ENCODE measurements at regions not wholly inside any gene's neighbourhood (a gene's known extent, or its start where the extent isn't known, plus 50 kb on each side); places are given as distances from the start of the nearest gene placed in this dataset.
A peak's percentile ranks its signal among the peaks of the same experiment; 100 is the strongest.
"Not testable (repeated sequence)": the region's sequence is repeated elsewhere in the genome, so short reads cannot be mapped to it uniquely, and the experiment has no call there.

DNA sequence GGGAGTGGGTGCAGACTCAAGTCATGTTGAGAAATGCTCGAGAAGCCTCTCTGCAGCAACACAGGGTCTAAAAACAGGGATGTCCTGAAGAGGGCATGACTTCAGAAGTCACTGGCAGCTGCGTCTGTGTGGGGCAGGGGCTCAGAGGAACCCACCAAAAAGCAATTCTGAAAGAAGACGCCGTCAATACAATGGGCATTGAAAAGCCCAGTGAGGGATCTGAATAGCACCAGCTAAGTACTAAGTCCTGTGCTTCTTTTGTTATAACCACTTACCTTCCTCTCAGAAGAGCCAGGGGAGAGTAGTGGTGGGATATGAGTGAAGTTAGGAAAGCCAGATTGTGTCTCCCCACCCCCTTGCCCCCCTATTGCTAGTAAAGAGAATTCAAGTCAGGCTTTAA, 137.2 kb downstream of the INHBA start:
- Mint-ChIP-seq H3K4me1 (peaks cover 2% of the 10 kb centered on the region), H3K36me3 (no peaks in the 10 kb centered on the region), H3K4me3 (no peak overlapping the region), H3K27ac (no peak overlapping the region), H3K9me3 (no peaks in the 10 kb centered on the region), H3K27me3 (ENCODE audit: insufficient read depth, low read depth) (no peaks in the 10 kb centered on the region)
- Histone ChIP-seq H3K27me3 (peaks cover 12% of the 10 kb centered on the region), H3K79me2 (ENCODE audit: low read depth) (no peaks in the 10 kb centered on the region), H4K20me1 (ENCODE audit: low read depth) (no peaks in the 10 kb centered on the region), H3K4me2 (peak overlapping the region; percentile 63), H3K4me3 (no peak overlapping the region), H3K27ac (no peak overlapping the region), H3K9ac (no peak overlapping the region), H3K9me3 (ENCODE audit: low read depth) (no peaks in the 10 kb centered on the region), H3F3A (ENCODE audit: low read depth) (no peaks in the 10 kb centered on the region), H2AFZ (replicated peaks) (no peak overlapping the region), H3K4me1 (peaks cover 25% of the 10 kb centered on the region), H3K36me3 (no peaks in the 10 kb centered on the region)
- TF ChIP-seq EZH2 (IDR thresholded peaks at IDR 0.05): no peak
- peak; percentile 42 for TF ChIP-seq EZH2phosphoT487 (IDR thresholded peaks at IDR 0.05)
- no peak for TF ChIP-seq CTCF (IDR thresholded peaks at IDR 0.05)
- peak; percentile 76 for DNase-seq (ENCODE audit: low spot score)

DNA sequence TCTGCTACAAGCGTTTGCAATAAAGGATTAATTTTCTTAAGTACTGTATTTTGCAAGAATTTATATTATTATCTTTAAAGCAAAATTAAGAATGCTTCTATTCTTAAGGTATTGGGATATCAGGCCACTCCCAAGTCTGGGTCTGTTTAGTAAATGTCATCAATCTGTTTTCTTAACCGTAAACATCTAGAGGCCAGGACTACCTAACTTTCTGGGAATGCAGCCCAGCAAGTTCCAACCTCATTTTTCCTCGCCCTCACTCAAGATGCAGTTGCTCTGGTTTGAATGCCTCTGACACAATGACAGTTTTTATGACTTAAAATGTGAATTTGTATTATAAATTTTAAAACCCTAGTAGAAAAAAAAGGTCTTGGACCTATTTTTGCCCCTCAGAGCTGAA, 143.5 kb downstream of the INHBA start:
- H3K4me2 ChIP-seq: no peak overlapping the region
- H3K27me3 Mint-ChIP-seq (ENCODE audit: insufficient read depth, low read depth): no peaks in the 10 kb centered on the region
- no peak overlapping the region for H2AFZ ChIP-seq (replicated peaks)
- no peaks in the 10 kb centered on the region for H3K36me3 ChIP-seq
- H3F3A ChIP-seq (ENCODE audit: low read depth): no peaks in the 10 kb centered on the region
- H3K36me3 Mint-ChIP-seq: no peaks in the 10 kb centered on the region
- H3K27ac Mint-ChIP-seq: no peak overlapping the region
- no peak overlapping the region for H3K9ac ChIP-seq
- H3K9me3 Mint-ChIP-seq: peaks cover 2% of the 10 kb centered on the region
- TF ChIP-seq CTCF (IDR thresholded peaks at IDR 0.05) (no peak), EZH2phosphoT487 (IDR thresholded peaks at IDR 0.05) (no peak), EZH2 (IDR thresholded peaks at IDR 0.05) (no peak)
- DNase-seq (ENCODE audit: low spot score): no peak
- H3K4me3 ChIP-seq: no peak overlapping the region
- H3K9me3 ChIP-seq (ENCODE audit: low read depth): no peaks in the 10 kb centered on the region
- H3K27me3 ChIP-seq: no peaks in the 10 kb centered on the region
- H3K79me2 ChIP-seq (ENCODE audit: low read depth): no peaks in the 10 kb centered on the region
- H4K20me1 ChIP-seq (ENCODE audit: low read depth): no peaks in the 10 kb centered on the region
- no peaks in the 10 kb centered on the region for H3K4me1 Mint-ChIP-seq
- no peaks in the 10 kb centered on the region for H3K4me1 ChIP-seq
- no peak overlapping the region for H3K27ac ChIP-seq
- no peak overlapping the region for H3K4me3 Mint-ChIP-seq

GRCh38 chr7:41554481-41554880, 148.4 kb downstream of the INHBA start:
- Mint-ChIP-seq H3K4me1 (no peaks in the 10 kb centered on the region), H3K27me3 (ENCODE audit: insufficient read depth, low read depth) (no peaks in the 10 kb centered on the region), H3K4me3 (no peak overlapping the region), H3K27ac (no peak overlapping the region), H3K36me3 (no peaks in the 10 kb centered on the region), H3K9me3 (peaks cover 15% of the 10 kb centered on the region)
- H3K27me3 ChIP-seq: no peaks in the 10 kb centered on the region
- no peak overlapping the region for H3K4me2 ChIP-seq
- no peaks in the 10 kb centered on the region for H3K4me1 ChIP-seq
- TF ChIP-seq EZH2 (IDR thresholded peaks at IDR 0.05) (no peak), EZH2phosphoT487 (IDR thresholded peaks at IDR 0.05) (no peak), CTCF (IDR thresholded peaks at IDR 0.05) (no peak)
- no peak for DNase-seq (ENCODE audit: low spot score)
- H3K79me2 ChIP-seq (ENCODE audit: low read depth): no peaks in the 10 kb centered on the region
- H3K9me3 ChIP-seq (ENCODE audit: low read depth): no peaks in the 10 kb centered on the region
- no peak overlapping the region for H2AFZ ChIP-seq (replicated peaks)
- no peak overlapping the region for H3K27ac ChIP-seq
- no peak overlapping the region for H3K4me3 ChIP-seq
- H3F3A ChIP-seq (ENCODE audit: low read depth): no peaks in the 10 kb centered on the region
- H3K9ac ChIP-seq: no peak overlapping the region
- H3K36me3 ChIP-seq: no peaks in the 10 kb centered on the region
- H4K20me1 ChIP-seq (ENCODE audit: low read depth): no peaks in the 10 kb centered on the region

- H3K9me3 ChIP-seq (ENCODE audit: low read depth); H3K9ac ChIP-seq; H3K4me2 ChIP-seq; H2AFZ ChIP-seq (replicated peaks); H3K4me1 Mint-ChIP-seq; H3K4me3 Mint-ChIP-seq; DNase-seq (ENCODE audit: low spot score); H3K36me3 Mint-ChIP-seq; H3F3A ChIP-seq (ENCODE audit: low read depth); H4K20me1 ChIP-seq (ENCODE audit: low read depth); H3K36me3 ChIP-seq; H3K27me3 Mint-ChIP-seq (ENCODE audit: insufficient read depth, low read depth); H3K79me2 ChIP-seq (ENCODE audit: low read depth); H3K4me1 ChIP-seq; H3K27me3 ChIP-seq; H3K27ac ChIP-seq; H3K4me3 ChIP-seq; H3K27ac Mint-ChIP-seq: not testable (repeated sequence)
- H3K9me3 Mint-ChIP-seq: peaks cover 14% of the 10 kb centered on the region
Measured at GRCh38 chr7:41550046-41550445, 152.8 kb downstream of the INHBA start.

Data from neural progenitor cell (in vitro differentiated cells).